CD4-positive, alpha-beta T cell (primary cell): ENCODE measurements at regions not wholly inside any gene's neighbourhood (a gene's known extent, or its start where the extent isn't known, plus 50 kb on each side); places are given as distances from the start of the nearest gene placed in this dataset.

Source experiments
- ATAC-seq: fragments of 200-7000 bp; cut with Tn5 transposase; one replicate; pipeline ENCODE4 v1.10.0; 2022; ENCODE audit warnings: mild to moderate bottlenecking; ENCODE audit not compliant: poor library complexity
- CTCF ChIA-PET: fragments of 350-600 bp; sonication (Branson Sonifier 250); formaldehyde crosslinking; loops from one replicate; lab custom pipeline; 2021; ENCODE audit warnings: antibody characterized with exemption, inconsistent platforms; lab: Charles Lee
- POLR2A ChIA-PET: fragments of 350-600 bp; sonication (Branson Sonifier 250); formaldehyde crosslinking; loops from one replicate; lab custom pipeline; 2021; ENCODE audit warnings: antibody characterized with exemption, inconsistent platforms; lab: Charles Lee
- DNase-seq, 14 experiments: peaks; one replicate each; pipeline ENCODE4 v3.0.0-alpha.2; 2013 to 2020; ENCODE audit warnings: mixed read lengths in 2 of 14
- H3K27ac ChIP-seq, 2 donors: one replicate each; pipeline versions ENCODE4 v1.5.1 to v1.7.0; 2013; ENCODE audit warnings: low read length in 2 of 2, low read depth in 1 of 2, mild to moderate bottlenecking in 1 of 2
- H3K27me3 ChIP-seq, 2 experiments: 1 replicate in 1 of 2; 2 replicates in 1 of 2; pipeline versions ENCODE4 v1.6.1 to v1.7.0; 2013; ENCODE audit warnings: low read length in 2 of 2, control low read depth in 1 of 2, mild to moderate bottlenecking in 1 of 2, moderate library complexity in 1 of 2; ENCODE audit not compliant: insufficient read depth in 2 of 2, control insufficient read depth in 1 of 2
- H3K36me3 ChIP-seq: one replicate; pipeline ENCODE4 v1.6.1; 2013; ENCODE audit warnings: low read length, control low read depth; ENCODE audit not compliant: insufficient read depth
- H3K4me1 ChIP-seq: one replicate; pipeline ENCODE4 v1.6.1; 2013; ENCODE audit warnings: low read length, control low read depth; ENCODE audit not compliant: insufficient read depth
- H3K4me3 ChIP-seq: one replicate; pipeline ENCODE4 v1.5.1; 2013; ENCODE audit warnings: mild to moderate bottlenecking, low read length, moderate library complexity
- H3K9me3 ChIP-seq, 2 experiments: 1 replicate in 1 of 2; 2 replicates in 1 of 2; pipeline versions ENCODE4 v1.6.1 to v1.7.0; 2013; ENCODE audit warnings: low read length in 2 of 2, mild to moderate bottlenecking in 2 of 2, control low read depth in 1 of 2, moderate library complexity in 1 of 2; ENCODE audit not compliant: control insufficient read depth in 1 of 2, insufficient read depth in 1 of 2
- H3K27ac Mint-ChIP-seq: one replicate; pipeline ENCODE4 v1.8.0; 2020; ENCODE audit warnings: mixed read lengths
- H3K27me3 Mint-ChIP-seq: one replicate; pipeline ENCODE4 v1.8.0; 2021; ENCODE audit warnings: mixed read lengths
- H3K36me3 Mint-ChIP-seq: one replicate; pipeline ENCODE4 v1.8.0; 2021; ENCODE audit warnings: low read depth, mixed read lengths
- H3K4me1 Mint-ChIP-seq: one replicate; pipeline ENCODE4 v1.8.0; 2021; ENCODE audit warnings: low read depth, mixed read lengths
- H3K4me3 Mint-ChIP-seq: one replicate; pipeline ENCODE4 v1.8.0; 2020; ENCODE audit warnings: mild to moderate bottlenecking, mixed read lengths
- H3K9me3 Mint-ChIP-seq: one replicate; pipeline ENCODE4 v1.8.0; 2020; ENCODE audit warnings: mixed read lengths
- intact Hi-C, 2 experiments: fragments of 100-400 bp; cut with DNase I in 1 of 2; cut with micrococcal nuclease in 1 of 2; formaldehyde crosslinking; loops; one replicate each; pipeline versions ENCODE4 v1.15.1 to v1.9.0; 2023 to 2025; cut with DNase I, micrococcal nuclease
- TF ChIP-seq, protein P1 (sequence below): fragments of 200-600 bp; IDR thresholded peaks from one replicate; pipeline ENCODE4 v1.8.0; 2022; ENCODE audit warnings: antibody characterized with exemption, mild to moderate bottlenecking

DNA sequence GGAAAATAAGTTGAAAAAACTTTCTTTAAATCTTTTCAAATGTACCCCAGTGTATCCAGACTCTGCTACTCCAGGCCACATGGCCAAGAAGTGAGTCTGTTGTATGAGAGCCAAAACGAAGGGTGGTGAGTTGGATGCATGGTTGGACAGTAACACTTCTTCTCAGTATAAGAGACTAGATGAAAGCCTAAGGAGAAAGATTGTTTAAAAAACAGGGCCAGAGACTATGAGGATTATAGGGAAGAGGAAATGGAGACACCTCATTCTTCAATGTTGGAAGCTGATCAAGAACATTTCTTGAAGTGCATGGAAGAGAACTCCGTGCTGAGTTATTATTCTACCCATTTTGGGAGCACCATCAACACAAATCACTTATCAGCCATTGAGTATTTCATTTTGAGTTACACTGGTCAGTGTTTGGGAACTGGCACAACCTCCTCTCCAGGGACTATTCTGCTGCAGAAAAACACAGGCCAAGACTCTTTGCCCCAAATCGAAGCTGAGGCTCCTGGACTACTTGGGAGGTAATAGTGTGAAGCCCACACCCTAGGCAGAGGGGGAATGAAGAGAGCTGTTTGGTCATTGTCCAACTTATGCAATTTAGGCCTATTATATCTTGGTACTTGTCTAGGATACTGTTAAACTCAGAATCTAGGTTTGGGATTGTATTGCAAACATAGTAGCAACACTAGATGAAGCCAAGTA lies 123.0 kb upstream of the SEC61G start:
- no peaks in the 10 kb centered on the region for H3K36me3 ChIP-seq
- H3K27me3 Mint-ChIP-seq: peaks cover 8% of the 10 kb centered on the region
- no peaks in the 10 kb centered on the region for H3K4me1 Mint-ChIP-seq
- no peaks in the 10 kb centered on the region for H3K9me3 ChIP-seq
- TF ChIP-seq, protein P1, sequence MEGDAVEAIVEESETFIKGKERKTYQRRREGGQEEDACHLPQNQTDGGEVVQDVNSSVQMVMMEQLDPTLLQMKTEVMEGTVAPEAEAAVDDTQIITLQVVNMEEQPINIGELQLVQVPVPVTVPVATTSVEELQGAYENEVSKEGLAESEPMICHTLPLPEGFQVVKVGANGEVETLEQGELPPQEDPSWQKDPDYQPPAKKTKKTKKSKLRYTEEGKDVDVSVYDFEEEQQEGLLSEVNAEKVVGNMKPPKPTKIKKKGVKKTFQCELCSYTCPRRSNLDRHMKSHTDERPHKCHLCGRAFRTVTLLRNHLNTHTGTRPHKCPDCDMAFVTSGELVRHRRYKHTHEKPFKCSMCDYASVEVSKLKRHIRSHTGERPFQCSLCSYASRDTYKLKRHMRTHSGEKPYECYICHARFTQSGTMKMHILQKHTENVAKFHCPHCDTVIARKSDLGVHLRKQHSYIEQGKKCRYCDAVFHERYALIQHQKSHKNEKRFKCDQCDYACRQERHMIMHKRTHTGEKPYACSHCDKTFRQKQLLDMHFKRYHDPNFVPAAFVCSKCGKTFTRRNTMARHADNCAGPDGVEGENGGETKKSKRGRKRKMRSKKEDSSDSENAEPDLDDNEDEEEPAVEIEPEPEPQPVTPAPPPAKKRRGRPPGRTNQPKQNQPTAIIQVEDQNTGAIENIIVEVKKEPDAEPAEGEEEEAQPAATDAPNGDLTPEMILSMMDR: no peak
- no peaks in the 10 kb centered on the region for H3K9me3 Mint-ChIP-seq
- ChIA-PET POLR2A (no interaction called here), CTCF (no interaction called here)
- no peak overlapping the region for H3K27ac ChIP-seq
- DNase-seq: no peak
- H3K36me3 Mint-ChIP-seq: no peaks in the 10 kb centered on the region
- no peak overlapping the region for H3K27ac Mint-ChIP-seq
- no peaks in the 10 kb centered on the region for H3K4me1 ChIP-seq
- H3K4me3 ChIP-seq: no peak overlapping the region
- intact Hi-C loops: no loop called here
- H3K27me3 ChIP-seq: peaks cover 0 to 4% of the 10 kb centered on the region in 2 experiments
- no peak overlapping the region for H3K4me3 Mint-ChIP-seq
- no peak for ATAC-seq

DNA sequence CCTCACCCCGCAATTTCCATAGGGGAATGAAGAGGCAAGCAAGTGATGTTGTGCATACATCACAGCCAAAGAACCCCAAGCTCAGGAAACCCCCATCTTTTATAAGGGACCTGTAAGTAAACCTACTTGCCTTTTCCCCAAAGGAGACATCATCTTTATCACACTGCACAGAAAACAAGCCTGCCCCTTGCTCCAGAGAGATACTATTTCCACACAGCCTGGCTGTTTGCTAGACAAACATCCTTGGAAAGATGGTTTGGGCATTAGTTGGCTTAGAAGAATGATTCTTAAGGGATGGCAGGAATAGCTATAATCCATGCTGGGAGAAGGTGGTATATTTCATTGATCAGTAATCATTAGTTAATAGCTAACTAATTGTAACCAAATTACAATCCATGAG lies 123.7 kb upstream of the SEC61G start:
- Histone ChIP-seq H3K4me3 (no peak overlapping the region), H3K9me3 (no peaks in the 10 kb centered on the region), H3K36me3 (no peaks in the 10 kb centered on the region), H3K27me3 (no peaks in the 10 kb centered on the region), H3K27ac (no peak overlapping the region), H3K4me1 (no peaks in the 10 kb centered on the region)
- Mint-ChIP-seq H3K4me1 (no peaks in the 10 kb centered on the region), H3K27me3 (peaks cover 9% of the 10 kb centered on the region), H3K36me3 (no peaks in the 10 kb centered on the region), H3K27ac (no peak overlapping the region), H3K9me3 (no peaks in the 10 kb centered on the region), H3K4me3 (no peak overlapping the region)
- intact Hi-C loops: no loop called here
- DNase-seq: no peak
- ChIA-PET POLR2A (no interaction called here), CTCF (no interaction called here)
- TF ChIP-seq, protein P1: no peak
- no peak for ATAC-seq

DNA sequence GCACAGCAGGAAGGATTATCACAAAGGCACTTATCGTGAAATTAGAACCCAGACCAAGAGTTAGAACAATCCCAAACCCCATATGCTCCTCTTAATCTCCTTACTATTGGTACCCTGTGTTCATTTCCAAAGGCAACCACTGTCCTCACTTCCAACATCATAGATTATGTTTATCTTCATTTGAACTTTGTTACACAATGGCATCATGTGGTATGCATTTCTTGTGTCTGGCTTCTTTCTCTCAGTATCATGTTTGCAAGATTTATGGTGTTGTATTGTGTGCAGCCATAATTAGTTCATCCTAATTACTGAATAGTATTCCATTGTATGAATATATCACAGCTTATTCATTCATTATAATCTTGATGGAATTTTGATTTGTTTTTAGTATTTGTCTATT lies 124.6 kb upstream of the SEC61G start:
- H3K4me1 ChIP-seq: no peaks in the 10 kb centered on the region
- H3K27ac ChIP-seq: no peak overlapping the region
- ChIA-PET POLR2A (no interaction called here), CTCF (no interaction called here)
- no peaks in the 10 kb centered on the region for H3K36me3 ChIP-seq
- Mint-ChIP-seq H3K4me3 (no peak overlapping the region), H3K4me1 (no peaks in the 10 kb centered on the region), H3K9me3 (no peaks in the 10 kb centered on the region), H3K27ac (no peak overlapping the region), H3K36me3 (no peaks in the 10 kb centered on the region), H3K27me3 (peaks cover 13% of the 10 kb centered on the region)
- peaks cover 4 to 6% of the 10 kb centered on the region in 2 experiments for H3K9me3 ChIP-seq
- DNase-seq (no peak), ATAC-seq (no peak)
- H3K27me3 ChIP-seq: peaks cover 5 to 6% of the 10 kb centered on the region in 2 experiments
- TF ChIP-seq, protein P1: no peak
- intact Hi-C loops: no loop called here
- H3K4me3 ChIP-seq: no peak overlapping the region
